H1 (cell line): ENCODE measurements at regions not wholly inside any gene's neighbourhood (a gene's known extent, or its start where the extent isn't known, plus 50 kb on each side); places are given as distances from the start of the nearest gene placed in this dataset.

Source experiments
- ASH2L ChIP-seq: fragments of 200-600, 300-600 bp; sonication (generic); IDR thresholded peaks from one replicate; pipeline ENCODE4 v1.7.1; 2017; ENCODE audit warnings: low read length
- BACH1 ChIP-seq: IDR thresholded peaks from 2 replicates; pipeline ENCODE4 v1.6.1; 2012; ENCODE audit warnings: low read length, improper control_type of control experiment
- SIRT6 ChIP-seq: IDR thresholded peaks from one replicate; pipeline ENCODE4 v1.7.1; 2012; ENCODE audit warnings: low read length, inconsistent platforms
- USF2 ChIP-seq: IDR thresholded peaks from 2 replicates; pipeline ENCODE4 v1.6.1; 2011; ENCODE audit warnings: low read length, improper control_type of control experiment

DNA sequence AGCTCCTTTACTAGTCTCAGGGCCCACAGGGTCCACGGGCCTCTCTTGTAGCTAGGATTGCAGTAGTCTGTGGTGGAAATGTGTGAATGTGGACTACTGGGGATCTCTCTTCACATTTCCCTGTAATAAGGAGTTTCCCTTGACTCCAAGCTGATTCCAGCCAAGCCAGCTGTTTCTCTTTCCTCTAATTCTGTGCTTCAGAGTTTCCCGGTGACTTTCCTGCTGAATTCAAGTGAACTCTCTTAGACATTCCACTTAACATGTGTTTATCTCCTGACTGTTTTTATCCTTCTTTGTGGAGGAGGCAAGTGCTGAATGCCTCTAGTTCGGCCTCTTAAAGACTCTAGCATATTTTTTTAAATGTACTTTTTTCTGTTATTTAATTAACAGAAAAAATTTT is 354.0 kb upstream of the RGS18 start (continued):
- TF ChIP-seq USF2 (no peak), ASH2L (no peak), BACH1 (no peak), SIRT6 (no peak)
